GM12801 (cell line): ENCODE measurements at regions not wholly inside any gene's neighbourhood (a gene's known extent, or its start where the extent isn't known, plus 50 kb on each side); places are given as distances from the start of the nearest gene placed in this dataset.

Experiments
- TF ChIP-seq, protein P1 (sequence below): IDR thresholded peaks from one replicate; pipeline ENCODE4 v1.5.1; 2011; ENCODE audit warnings: control low read depth; ENCODE audit not compliant: insufficient read length; ENCODE audit errors: extremely low read depth

GRCh38 chr10:6729861-6730344 lies 149.8 kb upstream of the PRKCQ start:
- TF ChIP-seq, protein P1, sequence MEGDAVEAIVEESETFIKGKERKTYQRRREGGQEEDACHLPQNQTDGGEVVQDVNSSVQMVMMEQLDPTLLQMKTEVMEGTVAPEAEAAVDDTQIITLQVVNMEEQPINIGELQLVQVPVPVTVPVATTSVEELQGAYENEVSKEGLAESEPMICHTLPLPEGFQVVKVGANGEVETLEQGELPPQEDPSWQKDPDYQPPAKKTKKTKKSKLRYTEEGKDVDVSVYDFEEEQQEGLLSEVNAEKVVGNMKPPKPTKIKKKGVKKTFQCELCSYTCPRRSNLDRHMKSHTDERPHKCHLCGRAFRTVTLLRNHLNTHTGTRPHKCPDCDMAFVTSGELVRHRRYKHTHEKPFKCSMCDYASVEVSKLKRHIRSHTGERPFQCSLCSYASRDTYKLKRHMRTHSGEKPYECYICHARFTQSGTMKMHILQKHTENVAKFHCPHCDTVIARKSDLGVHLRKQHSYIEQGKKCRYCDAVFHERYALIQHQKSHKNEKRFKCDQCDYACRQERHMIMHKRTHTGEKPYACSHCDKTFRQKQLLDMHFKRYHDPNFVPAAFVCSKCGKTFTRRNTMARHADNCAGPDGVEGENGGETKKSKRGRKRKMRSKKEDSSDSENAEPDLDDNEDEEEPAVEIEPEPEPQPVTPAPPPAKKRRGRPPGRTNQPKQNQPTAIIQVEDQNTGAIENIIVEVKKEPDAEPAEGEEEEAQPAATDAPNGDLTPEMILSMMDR: no peak

DNA sequence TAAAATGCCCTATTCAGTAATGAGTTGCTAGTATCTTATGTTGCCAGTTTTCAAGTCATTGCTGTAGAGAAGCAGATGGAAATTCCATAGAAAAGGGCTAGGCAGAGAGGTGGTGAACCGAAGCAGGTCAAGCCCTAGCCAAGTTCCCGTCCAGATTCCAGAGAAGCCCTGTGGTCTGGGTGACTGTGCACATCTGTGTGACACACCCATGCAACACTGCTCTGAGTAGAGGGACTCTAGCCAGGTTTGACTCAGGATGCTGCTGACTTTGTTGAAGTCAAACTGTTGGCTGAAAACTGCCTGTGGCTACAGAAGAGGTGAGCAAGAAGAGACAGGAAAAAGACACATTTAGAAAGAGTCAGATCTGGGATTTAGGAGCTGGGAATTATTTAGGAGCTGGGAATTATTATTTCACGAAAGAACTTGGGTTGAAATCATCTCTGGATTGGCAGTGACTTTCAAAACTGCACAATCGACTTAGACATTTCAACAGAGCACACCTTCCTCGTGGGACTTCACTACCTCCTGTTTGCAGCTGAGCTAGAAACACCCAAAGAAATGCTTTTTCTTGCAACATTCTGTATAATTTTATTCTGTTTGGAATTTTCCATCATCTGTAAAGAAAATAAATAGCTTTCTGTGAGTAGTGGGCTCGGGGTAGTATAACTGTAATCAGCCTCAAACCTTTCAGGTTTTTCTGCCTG lies 149.1 kb upstream of the PRKCQ start:
- TF ChIP-seq, protein P1: no peak

GRCh38 chr10:6726924-6727323 lies 146.8 kb upstream of the PRKCQ start:
- TF ChIP-seq, protein P1: no peak

DNA sequence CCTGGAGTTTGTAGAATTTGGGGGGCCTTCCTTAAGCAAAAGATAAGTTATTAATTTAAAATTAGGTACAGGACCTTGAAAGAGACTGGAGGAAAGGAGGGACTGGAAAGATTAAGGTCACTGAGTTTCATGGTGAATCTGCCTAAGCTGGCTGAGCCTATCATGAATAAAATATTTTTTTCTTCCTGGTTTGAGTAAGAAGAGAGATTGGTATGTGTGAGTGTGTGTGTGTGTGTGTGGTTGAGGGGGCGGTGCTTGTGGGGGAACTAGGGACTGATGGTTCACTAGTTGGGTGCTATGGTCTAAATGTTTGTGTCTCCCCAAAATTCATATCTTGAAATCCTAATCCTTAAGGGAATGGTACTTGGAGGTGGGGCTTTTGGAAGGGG lies 142.5 kb upstream of the PRKCQ start:
- TF ChIP-seq, protein P1: no peak

- TF ChIP-seq, protein P1: no peak
Observed at GRCh38 chr10:6721964-6722615, 142.0 kb upstream of the PRKCQ start.

GRCh38 chr10:6721480-6721879 lies 141.4 kb upstream of the PRKCQ start:
- TF ChIP-seq, protein P1: no peak

GRCh38 chr10:6719561-6719960 lies 139.5 kb upstream of the PRKCQ start:
- TF ChIP-seq, protein P1: no peak
